Activated CD8-positive, alpha-beta memory T cell treated with anti-CD3 and anti-CD28 coated beads, Interleukin-2, amount 10 ng/mL, durations not matched to agents 7 days and 5 days (primary cell): ENCODE measurements at regions not wholly inside any gene's neighbourhood (a gene's known extent, or its start where the extent isn't known, plus 50 kb on each side); places are given as distances from the start of the nearest gene placed in this dataset.

Experiments used
- ATAC-seq: fragments of 150-1000 bp; cut with Tn5 transposase; one replicate; pipeline ENCODE4 v1.10.0; 2021; ENCODE audit warnings: moderate library complexity
- CTCF ChIA-PET: fragments of 350-600 bp; sonication (Branson Sonifier 250); formaldehyde crosslinking; loops from one replicate; lab custom pipeline; 2021; ENCODE audit warnings: antibody characterized with exemption; lab: Charles Lee
- DNase-seq: peaks from one replicate; pipeline ENCODE4 v3.0.0-alpha.2; 2020
- H3K27ac Mint-ChIP-seq: one replicate; pipeline ENCODE4 v1.8.0; 2021; ENCODE audit warnings: mild to moderate bottlenecking, mixed read lengths
- H3K27me3 Mint-ChIP-seq: one replicate; pipeline ENCODE4 v1.8.0; 2021; ENCODE audit warnings: mixed read lengths
- H3K36me3 Mint-ChIP-seq: one replicate; pipeline ENCODE4 v1.8.0; 2021; ENCODE audit warnings: mild to moderate bottlenecking, mixed read lengths
- H3K4me1 Mint-ChIP-seq: one replicate; pipeline ENCODE4 v1.8.0; 2021; ENCODE audit warnings: mixed read lengths
- H3K4me3 Mint-ChIP-seq: one replicate; pipeline ENCODE4 v1.8.0; 2021; ENCODE audit warnings: mild to moderate bottlenecking, moderate library complexity, mixed read lengths
- H3K9me3 Mint-ChIP-seq: one replicate; pipeline ENCODE4 v1.8.0; 2022; ENCODE audit warnings: low read depth, mixed read lengths

GRCh38 chr5:27832886-27833285 lies 794.5 kb upstream of the CDH9 start:
- no peaks in the 10 kb centered on the region for H3K36me3 Mint-ChIP-seq
- H3K4me3 Mint-ChIP-seq, result no peak overlapping the region
- DNase-seq (no peak), ATAC-seq (no peak)
- no peak overlapping the region for H3K27ac Mint-ChIP-seq
- no peaks in the 10 kb centered on the region for H3K4me1 Mint-ChIP-seq
- peaks cover 14% of the 10 kb centered on the region for H3K9me3 Mint-ChIP-seq
- H3K27me3 Mint-ChIP-seq, result no peaks in the 10 kb centered on the region
- CTCF ChIA-PET, result no interaction called here

GRCh38 chr5:27830546-27830945 lies 792.2 kb upstream of the CDH9 start:
- Mint-ChIP-seq H3K4me1 (no peaks in the 10 kb centered on the region), H3K27ac (no peak overlapping the region), H3K27me3 (no peaks in the 10 kb centered on the region), H3K4me3 (no peak overlapping the region), H3K36me3 (no peaks in the 10 kb centered on the region), H3K9me3 (peaks cover 6% of the 10 kb centered on the region)
- ATAC-seq (no peak), DNase-seq (no peak)
- CTCF ChIA-PET, result no interaction called here

GRCh38 chr5:27821681-27822080 lies 783.3 kb upstream of the CDH9 start:
- peaks cover 8% of the 10 kb centered on the region for H3K9me3 Mint-ChIP-seq

GRCh38 chr5:27818888-27819287 lies 780.5 kb upstream of the CDH9 start:
- H3K27me3 Mint-ChIP-seq, result no peaks in the 10 kb centered on the region
- no peak for DNase-seq
- no peak for ATAC-seq
- CTCF ChIA-PET, result no interaction called here
- H3K36me3 Mint-ChIP-seq, result no peaks in the 10 kb centered on the region
- no peak overlapping the region for H3K4me3 Mint-ChIP-seq
- H3K9me3 Mint-ChIP-seq, result peaks cover 15% of the 10 kb centered on the region
- H3K27ac Mint-ChIP-seq, result no peak overlapping the region
- no peaks in the 10 kb centered on the region for H3K4me1 Mint-ChIP-seq

More at GRCh38 chr5:27821681-27822080, 783.3 kb upstream of the CDH9 start:
- CTCF ChIA-PET, result no interaction called here
- H3K27ac Mint-ChIP-seq, result no peak overlapping the region
- ATAC-seq (no peak), DNase-seq (no peak)
- H3K4me3 Mint-ChIP-seq, result no peak overlapping the region
- H3K4me1 Mint-ChIP-seq, result no peaks in the 10 kb centered on the region
- no peaks in the 10 kb centered on the region for H3K27me3 Mint-ChIP-seq
- H3K36me3 Mint-ChIP-seq, result no peaks in the 10 kb centered on the region

GRCh38 chr5:27814983-27815382 lies 776.6 kb upstream of the CDH9 start:
- Mint-ChIP-seq H3K4me3 (no peak overlapping the region), H3K4me1 (no peaks in the 10 kb centered on the region), H3K27ac (no peak overlapping the region), H3K36me3 (no peaks in the 10 kb centered on the region), H3K27me3 (no peaks in the 10 kb centered on the region), H3K9me3 (peaks cover 16% of the 10 kb centered on the region)
- no peak for DNase-seq
- CTCF ChIA-PET, result no interaction called here
- no peak for ATAC-seq

GRCh38 chr5:27814286-27814685 lies 775.9 kb upstream of the CDH9 start:
- no peak for DNase-seq
- Mint-ChIP-seq H3K36me3 (no peaks in the 10 kb centered on the region), H3K4me3 (no peak overlapping the region), H3K9me3 (peaks cover 21% of the 10 kb centered on the region), H3K27me3 (no peaks in the 10 kb centered on the region), H3K27ac (no peak overlapping the region), H3K4me1 (no peaks in the 10 kb centered on the region)
- CTCF ChIA-PET, result no interaction called here
- no peak for ATAC-seq

- H3K4me3 Mint-ChIP-seq, result no peak overlapping the region
- DNase-seq (no peak), ATAC-seq (no peak)
- H3K4me1 Mint-ChIP-seq, result no peaks in the 10 kb centered on the region
- H3K27ac Mint-ChIP-seq, result no peak overlapping the region
- H3K36me3 Mint-ChIP-seq, result no peaks in the 10 kb centered on the region
- peaks cover 13% of the 10 kb centered on the region for H3K9me3 Mint-ChIP-seq
- H3K27me3 Mint-ChIP-seq, result no peaks in the 10 kb centered on the region
- CTCF ChIA-PET, result no interaction called here
These were observed 772.1 kb upstream of the CDH9 start for GRCh38 chr5:27810458-27810857.

GRCh38 chr5:27797220-27797619 lies 758.8 kb upstream of the CDH9 start:
- CTCF ChIA-PET, result no interaction called here

GRCh38 chr5:27788184-27788583 lies 749.8 kb upstream of the CDH9 start:
- ATAC-seq (no peak), DNase-seq (no peak)
- no peaks in the 10 kb centered on the region for H3K36me3 Mint-ChIP-seq
- no peak overlapping the region for H3K27ac Mint-ChIP-seq
- no peaks in the 10 kb centered on the region for H3K4me1 Mint-ChIP-seq
- peaks cover 6% of the 10 kb centered on the region for H3K9me3 Mint-ChIP-seq
- H3K4me3 Mint-ChIP-seq, result no peak overlapping the region
- CTCF ChIA-PET, result interaction anchor here (1.3 kb wide), 1 partner anchor 12 kb away, joined by 3 read pairs; no protein-coding TSS in a partner anchor
- H3K27me3 Mint-ChIP-seq, result no peaks in the 10 kb centered on the region

More at GRCh38 chr5:27797220-27797619, 758.8 kb upstream of the CDH9 start:
- peaks cover 7% of the 10 kb centered on the region for H3K9me3 Mint-ChIP-seq
- DNase-seq (no peak), ATAC-seq (no peak)
- no peaks in the 10 kb centered on the region for H3K4me1 Mint-ChIP-seq
- H3K4me3 Mint-ChIP-seq, result no peak overlapping the region
- no peaks in the 10 kb centered on the region for H3K27me3 Mint-ChIP-seq
- H3K36me3 Mint-ChIP-seq, result no peaks in the 10 kb centered on the region
- H3K27ac Mint-ChIP-seq, result no peak overlapping the region

- no peak overlapping the region for H3K27ac Mint-ChIP-seq
- ATAC-seq, result no peak
- H3K36me3 Mint-ChIP-seq, result no peaks in the 10 kb centered on the region
These were observed 745.9 kb upstream of the CDH9 start for GRCh38 chr5:27784317-27784716.

GRCh38 chr5:27778121-27778520 lies 739.7 kb upstream of the CDH9 start:
- ATAC-seq (no peak), DNase-seq (no peak)
- H3K36me3 Mint-ChIP-seq, result no peaks in the 10 kb centered on the region
- no peaks in the 10 kb centered on the region for H3K27me3 Mint-ChIP-seq
- H3K9me3 Mint-ChIP-seq, result peaks cover 5% of the 10 kb centered on the region
- no peak overlapping the region for H3K4me3 Mint-ChIP-seq
- CTCF ChIA-PET, result no interaction called here
- no peaks in the 10 kb centered on the region for H3K4me1 Mint-ChIP-seq
- no peak overlapping the region for H3K27ac Mint-ChIP-seq

More at GRCh38 chr5:27784317-27784716, 745.9 kb upstream of the CDH9 start:
- CTCF ChIA-PET, result no interaction called here
- H3K9me3 Mint-ChIP-seq, result peaks cover 6% of the 10 kb centered on the region
- no peak overlapping the region for H3K4me3 Mint-ChIP-seq
- H3K27me3 Mint-ChIP-seq, result no peaks in the 10 kb centered on the region
- DNase-seq, result no peak
- no peaks in the 10 kb centered on the region for H3K4me1 Mint-ChIP-seq

- no peak for DNase-seq
- Mint-ChIP-seq H3K27ac (no peak overlapping the region), H3K36me3 (no peaks in the 10 kb centered on the region), H3K9me3 (peaks cover 20% of the 10 kb centered on the region), H3K4me3 (no peak overlapping the region), H3K4me1 (no peaks in the 10 kb centered on the region), H3K27me3 (no peaks in the 10 kb centered on the region)
- CTCF ChIA-PET, result no interaction called here
- ATAC-seq, result no peak
These were observed 735.2 kb upstream of the CDH9 start for GRCh38 chr5:27773636-27774035.

- Mint-ChIP-seq H3K27me3 (no peaks in the 10 kb centered on the region), H3K36me3 (no peaks in the 10 kb centered on the region), H3K4me3 (no peak overlapping the region), H3K4me1 (no peaks in the 10 kb centered on the region), H3K27ac (no peak overlapping the region), H3K9me3 (peaks cover 21% of the 10 kb centered on the region)
- DNase-seq, result no peak
- CTCF ChIA-PET, result no interaction called here
- no peak for ATAC-seq
These were observed 734.8 kb upstream of the CDH9 start for GRCh38 chr5:27773166-27773565.

GRCh38 chr5:27769748-27770402 lies 731.5 kb upstream of the CDH9 start:
- H3K9me3 Mint-ChIP-seq, result peaks cover 25% of the 10 kb centered on the region
- ATAC-seq, result no peak
- no peaks in the 10 kb centered on the region for H3K4me1 Mint-ChIP-seq
- CTCF ChIA-PET, result no interaction called here
- no peak overlapping the region for H3K27ac Mint-ChIP-seq
- no peaks in the 10 kb centered on the region for H3K27me3 Mint-ChIP-seq
- no peak overlapping the region for H3K4me3 Mint-ChIP-seq
- no peaks in the 10 kb centered on the region for H3K36me3 Mint-ChIP-seq
- no peak for DNase-seq
